Endothelial cell of umbilical vein (primary cell): ENCODE measurements at regions not wholly inside any gene's neighbourhood (a gene's known extent, or its start where the extent isn't known, plus 50 kb on each side); places are given as distances from the start of the nearest gene placed in this dataset.

Experiments
- BruUV-seq: library from RNA; stranded (reverse); fragments of 400-500 nt; replicated peaks from 2 replicates; lab custom pipeline; 2021; lab: Mats Ljungman, UMichigan
- CTCF ChIA-PET: fragments of 300-600, 350-600 bp; sonication (Branson Sonifier 250); formaldehyde crosslinking; loops from one replicate; lab custom pipeline; 2021; ENCODE audit warnings: antibody characterized with exemption, inconsistent platforms; lab: Charles Lee
- POLR2A ChIA-PET: fragments of 300-600, 350-600 bp; sonication (Branson Sonifier 250); formaldehyde crosslinking; loops from one replicate; lab custom pipeline; 2021; ENCODE audit warnings: antibody characterized with exemption, inconsistent platforms; lab: Charles Lee
- DNase-seq: peaks from one replicate; pipeline ENCODE4 v3.0.0-alpha.2; 2011; ENCODE audit warnings: low read depth, low spot score
- FAIRE-seq: peaks from 2 replicates; lab custom pipeline; 2011; peaks lifted over from hg19 to GRCh38; lab: Jason Lieb, UNC
- H2AFZ ChIP-seq: 2 replicates; pipeline ENCODE4 v1.6.0; 2012; ENCODE audit warnings: low read depth, low read length, control low read depth, inconsistent platforms
- H3K27ac ChIP-seq: 2 replicates; pipeline ENCODE4 v1.5.1; 2011; ENCODE audit warnings: low read depth, mild to moderate bottlenecking, control low read depth, low read length, moderate library complexity; ENCODE audit not compliant: insufficient read depth
- H3K27me3 ChIP-seq, 2 experiments: 2 replicates each; pipeline versions ENCODE4 v1.6.0 to v1.6.1; 2011; ENCODE audit warnings: low read length in 2 of 2, mixed read lengths in 1 of 2; ENCODE audit not compliant: control insufficient read depth in 2 of 2, insufficient read depth in 2 of 2
- H3K36me3 ChIP-seq, 2 experiments: 2 replicates in 1 of 2; 3 replicates in 1 of 2; pipeline ENCODE4 v1.5.1; 2011; ENCODE audit warnings: low read length in 2 of 2, mild to moderate bottlenecking in 1 of 2, moderate library complexity in 1 of 2; ENCODE audit not compliant: control insufficient read depth in 2 of 2, insufficient read depth in 2 of 2; ENCODE audit errors: extremely low read depth in 1 of 2
- H3K4me1 ChIP-seq: 3 replicates; pipeline ENCODE4 v1.5.1; 2011; ENCODE audit warnings: mild to moderate bottlenecking, low read length; ENCODE audit not compliant: control insufficient read depth, insufficient read depth; ENCODE audit errors: extremely low read depth
- H3K4me2 ChIP-seq: 2 replicates; pipeline ENCODE4 v1.6.1; 2011; ENCODE audit warnings: low read length, control low read depth, mixed read lengths; ENCODE audit not compliant: insufficient read depth
- H3K4me3 ChIP-seq, 3 experiments: fragments of 200-600 bp in 1 of 3; sonication (generic), shearing (Covaris generic) in 1 of 3; replicated peaks in 1 of 3; 2 replicates each; pipeline ENCODE4 v1.5.1; 2011 to 2016; ENCODE audit warnings: control low read depth in 3 of 3, low read length in 3 of 3, mild to moderate bottlenecking in 2 of 3, inconsistent platforms in 1 of 3, low read depth in 1 of 3, moderate library complexity in 1 of 3; ENCODE audit not compliant: insufficient read depth in 1 of 3
- H3K79me2 ChIP-seq: 2 replicates; pipeline ENCODE4 v1.6.0; 2012; ENCODE audit warnings: low read length, inconsistent platforms; ENCODE audit not compliant: control insufficient read depth, insufficient read depth
- H3K9ac ChIP-seq: replicated peaks from 2 replicates; pipeline ENCODE3; 2011; ENCODE audit warnings: low read length, control low read depth; ENCODE audit not compliant: insufficient read depth; ENCODE audit errors: extremely low read depth
- H3K9me1 ChIP-seq: replicated peaks from 3 replicates; pipeline ENCODE4 v1.6.0; 2011; ENCODE audit warnings: mild to moderate bottlenecking, low read length; ENCODE audit not compliant: control insufficient read depth, insufficient read depth; ENCODE audit errors: extremely low read depth
- H3K9me3 ChIP-seq: replicated peaks from 2 replicates; pipeline ENCODE4 v1.5.1; 2012; ENCODE audit warnings: low read length, inconsistent platforms; ENCODE audit not compliant: control insufficient read depth, insufficient read depth
- H4K20me1 ChIP-seq: replicated peaks from 2 replicates; pipeline ENCODE3; 2011; ENCODE audit warnings: mild to moderate bottlenecking, low read length; ENCODE audit not compliant: control insufficient read depth, insufficient read depth; ENCODE audit errors: extremely low read depth
- EZH2 ChIP-seq: IDR thresholded peaks from 2 replicates; pipeline ENCODE4 v1.6.1; 2012; ENCODE audit warnings: borderline replicate concordance, low read depth, mild to moderate bottlenecking, moderate library complexity, low read length, inconsistent platforms; ENCODE audit not compliant: severe bottlenecking
- FOS ChIP-seq: IDR thresholded peaks from 2 replicates; pipeline ENCODE4 v1.6.1; 2011; ENCODE audit warnings: mild to moderate bottlenecking, low read length, moderate library complexity, borderline replicate concordance; ENCODE audit not compliant: insufficient read depth
- GATA2 ChIP-seq: IDR thresholded peaks from 2 replicates; pipeline ENCODE4 v1.7.0; 2011; ENCODE audit warnings: low read depth, mild to moderate bottlenecking, moderate library complexity, mixed read lengths, low read length; ENCODE audit not compliant: insufficient read length, insufficient read depth
- JUN ChIP-seq: IDR thresholded peaks from 2 replicates; pipeline ENCODE4 v1.6.1; 2011; ENCODE audit warnings: borderline replicate concordance, low read depth; ENCODE audit not compliant: insufficient read length, insufficient read depth
- MYC ChIP-seq: IDR thresholded peaks from one replicate; pipeline ENCODE4 v1.6.1; 2011; ENCODE audit warnings: mild to moderate bottlenecking, low read depth, low read length
- POLR2A ChIP-seq: IDR thresholded peaks from 2 replicates; pipeline ENCODE4 v1.6.1; 2012; ENCODE audit warnings: low read depth, mild to moderate bottlenecking, control low read depth, low read length
- POLR2AphosphoS5 ChIP-seq: IDR thresholded peaks from 2 replicates; pipeline ENCODE4 v1.6.1; 2012; ENCODE audit warnings: low read depth, mild to moderate bottlenecking, control low read depth, low read length, moderate library complexity; ENCODE audit not compliant: insufficient read depth
- dilution Hi-C: fragments of 300-500 bp; cut with MboI; formaldehyde crosslinking; loops from one replicate; pipeline ENCODE4 v1.15.0; 2019; ENCODE audit warnings: low sequenced_read_pairs; ENCODE audit not compliant: extremely low pct_ligation_motif_present
- intact Hi-C: fragments of 100-400 bp; cut with micrococcal nuclease; formaldehyde crosslinking; loops from one replicate; pipeline ENCODE4 v1.10.0; 2022
- TF ChIP-seq, protein P1 (sequence below): IDR thresholded peaks from 2 replicates; pipeline ENCODE4 v1.6.1; 2011; ENCODE audit not compliant: insufficient read depth, insufficient read length
- TF ChIP-seq, protein P2 (sequence below), 2 donors: IDR thresholded peaks; 1 replicate in 1 of 2; 2 replicates in 1 of 2; pipeline ENCODE4 v1.5.1; 2011; ENCODE audit warnings: low read length in 2 of 2, mild to moderate bottlenecking in 2 of 2, moderate library complexity in 2 of 2, control low read depth in 1 of 2, inconsistent platforms in 1 of 2, low read depth in 1 of 2; ENCODE audit not compliant: insufficient read depth in 1 of 2; ENCODE audit errors: extremely low read depth in 1 of 2

DNA sequence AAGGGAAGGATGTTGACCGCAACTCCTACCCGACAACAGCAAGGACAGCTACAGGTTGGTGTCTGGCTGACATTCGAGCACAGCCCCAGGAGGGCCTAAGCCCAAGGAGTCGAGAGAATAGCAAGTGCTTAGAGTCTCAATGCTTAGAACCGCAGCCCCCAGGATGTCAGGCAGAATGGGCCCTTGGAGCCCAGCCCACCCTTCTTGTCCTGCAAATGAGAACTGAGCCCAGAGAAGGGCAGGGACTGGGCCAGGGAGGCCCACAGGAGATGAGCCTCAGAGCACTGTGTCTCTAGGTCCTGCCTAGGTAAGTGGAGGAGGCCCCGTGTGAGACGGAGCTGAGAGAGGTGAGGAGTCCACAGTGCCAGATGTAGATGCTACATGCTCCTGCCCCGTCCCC is 173.3 kb upstream of the ZMIZ1 start:
- ChIA-PET CTCF (interaction anchor here (1.4 kb wide), 1 partner anchor 10 kb away, joined by 4 read pairs; no protein-coding TSS in a partner anchor), POLR2A (no interaction called here)
- Histone ChIP-seq H3K27ac (no peak overlapping the region), H2AFZ (no peak overlapping the region), H4K20me1 (no peaks in the 10 kb centered on the region), H3K27me3 (peaks cover 13 to 15% of the 10 kb centered on the region in 2 experiments), H3K36me3 (no peaks in the 10 kb centered on the region), H3K4me3 (no peak overlapping the region), H3K9ac (no peak overlapping the region), H3K79me2 (no peaks in the 10 kb centered on the region), H3K9me1 (no peaks in the 10 kb centered on the region), H3K4me1 (no peaks in the 10 kb centered on the region), H3K4me2 (no peak overlapping the region), H3K9me3 (no peaks in the 10 kb centered on the region)
- BruUV-seq: no TSS peak
- no peak for TF ChIP-seq GATA2
- no peak for TF ChIP-seq MYC
- TF ChIP-seq, protein P1, sequence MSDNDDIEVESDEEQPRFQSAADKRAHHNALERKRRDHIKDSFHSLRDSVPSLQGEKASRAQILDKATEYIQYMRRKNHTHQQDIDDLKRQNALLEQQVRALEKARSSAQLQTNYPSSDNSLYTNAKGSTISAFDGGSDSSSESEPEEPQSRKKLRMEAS: no peak
- TF ChIP-seq EZH2: no peak
- TF ChIP-seq JUN: no peak
- no peak for TF ChIP-seq FOS
- TF ChIP-seq POLR2A: no peak
- TF ChIP-seq, protein P2, sequence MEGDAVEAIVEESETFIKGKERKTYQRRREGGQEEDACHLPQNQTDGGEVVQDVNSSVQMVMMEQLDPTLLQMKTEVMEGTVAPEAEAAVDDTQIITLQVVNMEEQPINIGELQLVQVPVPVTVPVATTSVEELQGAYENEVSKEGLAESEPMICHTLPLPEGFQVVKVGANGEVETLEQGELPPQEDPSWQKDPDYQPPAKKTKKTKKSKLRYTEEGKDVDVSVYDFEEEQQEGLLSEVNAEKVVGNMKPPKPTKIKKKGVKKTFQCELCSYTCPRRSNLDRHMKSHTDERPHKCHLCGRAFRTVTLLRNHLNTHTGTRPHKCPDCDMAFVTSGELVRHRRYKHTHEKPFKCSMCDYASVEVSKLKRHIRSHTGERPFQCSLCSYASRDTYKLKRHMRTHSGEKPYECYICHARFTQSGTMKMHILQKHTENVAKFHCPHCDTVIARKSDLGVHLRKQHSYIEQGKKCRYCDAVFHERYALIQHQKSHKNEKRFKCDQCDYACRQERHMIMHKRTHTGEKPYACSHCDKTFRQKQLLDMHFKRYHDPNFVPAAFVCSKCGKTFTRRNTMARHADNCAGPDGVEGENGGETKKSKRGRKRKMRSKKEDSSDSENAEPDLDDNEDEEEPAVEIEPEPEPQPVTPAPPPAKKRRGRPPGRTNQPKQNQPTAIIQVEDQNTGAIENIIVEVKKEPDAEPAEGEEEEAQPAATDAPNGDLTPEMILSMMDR (IDR thresholded peaks at IDR 0.05; ENCODE audit: extremely low read depth in 1 of 2, insufficient read depth in 1 of 2, low read depth in 1 of 2, low read length in 2 of 2): no peak
- TF ChIP-seq POLR2AphosphoS5: no peak
- intact Hi-C loops: no loop called here
- DNase-seq: no peak
- dilution Hi-C loops: no loop called here
- FAIRE-seq: no peak
